GM21423 (cell line): ENCODE measurements at regions not wholly inside any gene's neighbourhood (a gene's known extent, or its start where the extent isn't known, plus 50 kb on each side); places are given as distances from the start of the nearest gene placed in this dataset.

Experiments used
- ATAC-seq: cut with Tn5 transposase; IDR thresholded peaks from one replicate; pipeline ENCODE4 v1.9.1; 2021; ENCODE audit warnings: mild to moderate bottlenecking, moderate library complexity; ENCODE audit not compliant: unreplicated experiment

GRCh38 chr4:16959305-16959704 is 60.9 kb upstream of the LDB2 start:
- ATAC-seq: no peak

GRCh38 chr4:16952896-16953630 is 54.6 kb upstream of the LDB2 start:
- ATAC-seq: no peak

- no peak for ATAC-seq
Measured at GRCh38 chr4:16952462-16952871, 54.0 kb upstream of the LDB2 start.
